NOMO-1 treated with DMSO at 0.1 percent for 48 hours (cell line): ENCODE measurements at regions not wholly inside any gene's neighbourhood (a gene's known extent, or its start where the extent isn't known, plus 50 kb on each side); places are given as distances from the start of the nearest gene placed in this dataset.

Experiments
- DNase-seq: peaks from one replicate; lab custom pipeline; 2025; ENCODE audit not compliant: unreplicated experiment; lab: John Stamatoyannopoulos, UW

DNA sequence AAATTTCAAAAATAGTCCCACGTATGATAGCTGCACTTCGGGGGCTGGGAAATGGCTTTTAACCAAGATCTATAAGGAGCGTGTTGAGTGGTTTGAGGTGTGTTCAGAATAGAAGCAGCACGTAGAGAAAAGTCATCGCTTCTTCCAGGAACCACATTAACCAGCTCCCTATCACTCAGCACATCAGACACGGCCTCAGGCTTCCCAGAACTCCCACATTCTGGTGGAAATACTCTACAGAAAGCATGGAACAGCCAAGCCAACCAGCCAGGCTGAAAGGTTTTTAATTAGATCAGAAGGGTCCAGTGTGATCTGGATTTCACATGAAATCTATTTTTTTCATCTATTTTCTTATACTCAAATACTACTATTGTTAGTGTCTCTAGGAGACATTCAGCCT is 231.5 kb upstream of the NRP1 start:
- DNase-seq, result no peak

DNA sequence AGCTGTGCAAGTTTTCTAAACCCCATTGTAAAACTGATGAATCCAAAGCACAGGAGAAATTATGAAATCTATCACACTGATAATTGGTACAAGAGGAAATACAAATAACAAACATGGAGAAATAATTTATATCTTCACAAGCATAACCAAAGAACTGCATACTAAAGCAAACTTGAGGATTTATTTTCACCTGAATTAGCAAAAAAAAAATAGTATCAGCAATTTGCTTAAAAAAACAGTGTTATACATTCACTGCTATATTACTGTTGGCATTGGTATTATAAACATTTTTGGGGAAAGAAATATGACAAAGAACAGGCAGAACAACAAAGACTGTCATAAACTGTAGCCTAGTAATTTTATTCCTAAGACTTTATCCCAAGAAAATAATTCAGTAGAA is 230.8 kb upstream of the NRP1 start:
- no peak for DNase-seq

DNA sequence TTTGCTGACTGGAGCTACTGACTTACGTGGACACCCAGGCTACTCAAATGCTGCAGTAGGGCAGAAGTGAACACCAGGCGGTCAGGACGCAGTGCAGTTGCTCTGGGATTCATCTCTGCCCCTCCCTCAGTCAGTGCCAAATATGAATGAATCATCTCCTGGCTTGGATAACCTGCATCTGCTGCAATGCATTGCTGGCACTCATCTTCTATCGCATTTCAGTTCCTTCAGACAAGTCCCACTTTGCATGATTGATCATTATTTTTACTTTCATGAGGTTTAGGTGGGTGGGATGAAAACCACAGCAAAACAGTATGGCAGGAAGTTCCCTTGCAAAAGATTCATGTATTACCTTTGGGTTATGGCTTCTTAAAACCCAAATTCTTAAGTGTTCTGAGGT is 224.6 kb upstream of the NRP1 start:
- DNase-seq, result no peak

DNA sequence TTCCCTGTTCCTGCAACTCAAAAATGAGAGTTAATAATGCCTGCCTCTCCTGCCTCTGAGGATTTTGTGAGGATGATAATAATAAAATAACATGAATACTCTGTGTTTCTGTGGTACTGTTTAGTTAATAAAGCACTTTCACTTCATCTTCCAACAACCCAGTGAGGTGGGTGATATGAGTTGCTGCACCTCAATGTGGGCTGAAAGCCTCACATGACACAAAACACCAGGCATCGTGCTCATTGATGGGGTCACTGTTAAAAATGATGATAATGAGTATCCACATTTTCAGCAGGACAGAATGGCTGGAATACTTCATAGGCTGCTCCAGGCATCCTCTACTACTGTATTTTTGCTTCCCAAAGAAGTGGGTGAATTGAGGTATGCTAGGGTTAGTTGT is 222.8 kb upstream of the NRP1 start:
- DNase-seq, result no peak

DNA sequence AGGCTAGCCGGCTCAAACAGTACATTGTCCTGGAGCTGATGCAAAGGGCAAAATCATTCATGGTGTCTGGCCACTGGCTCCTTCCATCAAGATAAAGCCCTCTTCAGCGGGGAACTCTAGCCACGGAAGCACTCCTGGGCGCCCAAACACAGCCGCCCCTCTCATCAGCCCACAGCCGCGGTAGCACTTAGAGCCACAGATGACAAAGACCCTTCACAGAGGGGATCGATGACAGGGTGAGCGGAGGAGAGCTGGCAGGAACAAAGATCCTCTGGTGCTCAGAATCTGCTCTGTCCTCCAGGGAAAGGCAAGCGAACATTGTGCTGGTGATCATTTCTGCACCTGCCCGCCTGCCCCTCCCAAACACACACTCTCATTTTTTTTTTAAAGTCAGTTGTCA is 222.2 kb upstream of the NRP1 start:
- no peak for DNase-seq

DNA sequence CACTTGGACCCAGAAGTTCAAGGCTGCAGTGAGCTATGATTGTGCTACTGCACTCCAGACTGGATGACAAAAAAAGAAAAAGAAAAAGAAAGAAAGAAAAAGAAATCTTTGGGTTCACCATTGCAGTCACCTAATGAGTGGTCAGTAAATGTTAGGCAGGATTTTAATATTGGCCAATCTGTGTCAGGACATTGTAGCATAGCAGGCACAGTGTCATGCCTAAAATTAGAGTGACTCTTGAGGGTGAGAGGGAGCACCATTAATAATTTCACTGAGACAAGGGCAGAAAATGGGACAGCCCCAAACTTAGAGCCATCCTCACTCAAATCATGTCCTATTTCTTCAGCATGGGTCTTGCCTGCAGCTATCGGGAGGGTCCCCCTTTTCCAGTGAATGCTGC is 221.6 kb upstream of the NRP1 start:
- DNase-seq, result no peak

DNA sequence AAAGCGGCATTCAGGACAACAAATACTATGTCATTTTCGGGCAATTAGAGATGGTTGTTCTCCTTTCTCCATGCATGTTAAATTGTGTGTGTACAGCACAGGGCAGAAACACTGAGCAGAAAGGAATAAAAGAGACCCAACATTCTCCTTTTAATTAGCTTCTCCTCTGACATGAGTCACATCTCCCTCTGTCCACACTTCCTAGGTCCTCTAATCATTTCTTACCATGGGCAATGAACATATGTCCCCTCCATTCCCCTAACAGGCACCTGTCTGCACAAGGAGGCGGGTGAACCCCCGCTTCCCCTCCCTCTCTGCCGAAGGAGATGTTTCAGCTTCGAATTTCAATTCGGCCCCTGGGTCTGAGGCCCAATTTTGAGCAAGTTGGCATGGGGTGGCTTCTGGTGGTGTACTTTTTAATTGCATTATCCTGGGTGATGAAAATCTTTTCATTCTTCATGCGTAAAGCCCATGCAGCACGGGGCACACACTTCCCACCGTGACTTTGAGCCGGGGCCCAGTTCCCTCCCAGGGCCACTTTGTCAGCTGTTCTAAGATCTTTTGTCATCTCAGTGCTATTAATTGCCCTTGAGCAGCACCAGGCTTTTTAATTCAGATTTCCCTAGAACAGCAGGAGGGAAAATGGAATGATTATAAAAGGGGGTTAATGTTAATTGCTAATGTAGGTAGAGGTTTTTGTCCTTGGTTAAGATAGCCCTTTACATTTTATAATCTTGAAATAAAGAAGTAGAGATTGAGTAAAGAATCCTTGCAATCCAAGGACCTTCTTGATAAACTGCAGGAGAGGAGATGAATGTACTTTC is 219.5 kb upstream of the NRP1 start:
- no peak for DNase-seq

DNA sequence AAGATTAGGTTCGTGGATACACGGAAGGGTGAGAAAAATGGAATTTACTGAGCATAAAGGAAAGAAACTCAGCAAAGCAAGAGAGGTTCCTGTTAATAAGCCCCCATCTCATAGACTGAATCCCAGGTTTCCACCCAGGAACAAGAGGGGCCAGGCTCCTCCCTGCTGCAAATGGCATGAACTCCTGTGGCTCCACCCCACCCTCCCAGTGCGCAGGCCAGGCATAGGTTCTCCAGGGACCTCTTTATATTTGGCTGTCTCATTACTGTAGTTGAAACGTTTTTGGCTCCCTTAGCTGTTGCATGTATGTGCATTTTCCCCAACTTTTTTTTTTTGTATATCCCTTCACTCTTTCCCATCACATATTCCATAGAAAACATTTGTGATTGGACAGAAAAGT is 217.8 kb upstream of the NRP1 start:
- no peak for DNase-seq

DNA sequence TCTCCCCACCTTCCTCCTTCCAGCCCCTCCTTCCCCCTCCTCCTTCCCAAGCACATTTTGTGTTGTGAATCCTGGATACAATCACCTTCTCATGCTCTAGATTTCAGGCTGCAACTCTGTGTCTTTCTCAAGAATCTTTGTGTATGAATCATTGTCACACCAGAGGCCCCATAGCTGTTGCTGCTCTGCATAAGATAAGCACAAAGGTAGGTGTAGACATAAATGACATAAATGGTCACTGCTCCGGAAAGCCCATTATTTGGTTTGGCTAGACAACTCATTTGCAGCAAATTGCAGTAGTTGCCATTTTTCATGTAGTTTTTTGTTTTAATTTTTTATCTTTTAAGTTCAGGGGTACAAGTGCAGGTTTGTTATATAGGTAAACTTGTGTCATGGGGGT is 216.3 kb upstream of the NRP1 start:
- DNase-seq, result no peak

DNA sequence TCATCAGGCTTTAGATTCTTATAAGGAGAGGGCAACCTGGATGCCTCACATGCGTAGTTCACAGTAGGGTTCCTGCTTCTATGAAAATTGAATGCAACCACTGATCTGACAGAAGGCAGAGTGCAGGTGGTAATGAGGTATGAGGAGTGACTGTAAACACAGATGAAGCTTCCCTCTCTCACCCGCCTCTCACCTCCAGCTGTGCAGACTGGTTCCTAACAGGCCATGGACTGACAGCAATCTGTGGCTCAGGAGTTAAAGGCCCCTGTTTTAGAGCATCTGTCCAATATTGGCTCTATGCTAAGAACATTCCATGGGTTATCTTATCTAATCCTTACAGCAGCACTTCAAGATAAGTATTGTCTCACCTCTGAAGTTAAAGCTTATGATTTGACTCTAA is 213.5 kb upstream of the NRP1 start:
- DNase-seq, result no peak

DNA sequence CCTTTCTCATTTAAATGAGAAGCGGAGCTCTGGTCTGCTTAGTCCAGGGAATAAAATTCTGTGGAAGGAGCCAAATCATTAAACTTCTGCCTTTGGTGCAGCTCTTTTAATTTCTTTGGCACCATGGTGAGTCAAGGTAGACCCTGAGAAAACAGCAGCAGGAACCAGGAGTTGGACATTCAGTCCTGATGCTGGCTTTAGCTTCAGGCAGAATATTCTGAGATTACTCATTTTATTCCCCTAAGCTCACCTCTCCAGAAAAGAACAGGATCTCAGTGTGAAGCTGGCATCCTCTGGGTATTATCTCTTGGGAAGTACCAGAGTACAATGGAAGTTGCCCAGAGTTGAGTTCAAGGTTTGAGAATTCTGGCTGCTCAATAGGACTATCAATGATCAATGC is 211.6 kb upstream of the NRP1 start:
- DNase-seq, result no peak

DNA sequence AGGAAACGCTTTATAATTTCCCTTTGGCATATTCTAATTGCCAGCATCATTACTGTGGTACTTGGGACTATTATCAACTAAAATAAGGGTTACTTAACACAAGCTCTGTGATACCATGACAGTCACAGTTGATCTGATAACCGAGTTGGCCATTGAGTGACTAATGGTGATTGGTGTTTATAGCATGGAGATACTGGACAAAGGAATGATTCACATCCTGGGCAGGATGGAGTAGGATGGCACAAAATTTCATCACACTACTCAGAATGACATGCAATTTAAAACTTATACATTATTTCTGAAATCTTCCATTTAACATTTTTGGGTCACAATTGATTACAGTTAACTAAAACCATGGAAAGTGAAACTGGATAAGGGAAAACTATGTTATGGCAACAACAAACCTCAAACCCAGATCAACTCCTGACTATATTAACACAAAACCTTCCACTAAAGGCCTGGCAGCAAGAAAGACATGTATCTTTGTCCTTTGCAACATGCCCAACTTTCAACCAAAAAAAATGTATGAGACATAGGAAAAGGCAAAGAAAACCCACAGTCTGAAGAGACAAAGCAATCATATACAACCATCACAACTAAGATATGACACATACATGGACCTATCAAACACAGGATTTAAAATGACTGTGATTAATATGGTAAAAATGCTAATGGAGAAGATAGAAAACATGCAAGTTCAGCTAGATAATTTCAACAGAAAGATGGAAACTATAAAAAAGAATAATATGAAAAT is 208.5 kb upstream of the NRP1 start:
- no peak for DNase-seq

DNA sequence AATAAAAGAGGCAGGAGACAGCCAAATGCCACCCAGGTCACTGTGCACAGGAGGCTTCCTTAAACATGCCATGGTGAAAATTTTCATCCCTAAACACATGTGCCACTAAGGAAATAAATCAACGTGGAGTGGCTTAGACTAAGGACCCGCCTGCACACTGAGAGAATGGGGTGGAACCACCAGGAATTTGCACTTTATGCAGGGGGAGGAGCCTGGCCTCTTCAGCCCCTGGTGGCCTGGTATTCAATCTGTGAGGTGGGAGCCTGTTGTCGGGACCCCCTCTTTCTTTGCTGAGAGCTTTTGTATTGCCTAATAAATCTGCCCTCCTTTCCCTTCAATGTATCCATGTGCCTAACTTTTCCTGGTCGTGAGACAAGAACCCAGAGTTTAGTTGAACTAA is 204.6 kb upstream of the NRP1 start:
- no peak for DNase-seq

DNA sequence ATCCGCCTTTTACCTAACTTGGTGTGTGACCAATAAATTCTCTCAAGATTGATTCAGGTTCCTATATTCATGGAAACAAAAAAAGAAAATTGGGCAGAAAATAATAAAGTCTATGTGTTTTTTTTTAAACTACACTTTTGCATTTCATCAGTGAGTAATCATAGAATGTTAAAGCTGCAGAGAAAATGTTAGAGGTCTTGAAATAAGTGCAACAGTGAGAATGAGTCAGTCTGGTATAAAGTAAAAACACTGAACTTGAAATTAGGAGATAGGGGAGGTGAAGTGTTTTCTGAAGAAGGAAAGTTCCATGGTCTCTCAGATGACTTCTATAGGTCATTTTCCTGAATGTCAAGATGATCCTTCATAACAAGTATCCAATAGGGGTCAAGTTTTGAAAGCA is 202.6 kb upstream of the NRP1 start:
- DNase-seq, result no peak

DNA sequence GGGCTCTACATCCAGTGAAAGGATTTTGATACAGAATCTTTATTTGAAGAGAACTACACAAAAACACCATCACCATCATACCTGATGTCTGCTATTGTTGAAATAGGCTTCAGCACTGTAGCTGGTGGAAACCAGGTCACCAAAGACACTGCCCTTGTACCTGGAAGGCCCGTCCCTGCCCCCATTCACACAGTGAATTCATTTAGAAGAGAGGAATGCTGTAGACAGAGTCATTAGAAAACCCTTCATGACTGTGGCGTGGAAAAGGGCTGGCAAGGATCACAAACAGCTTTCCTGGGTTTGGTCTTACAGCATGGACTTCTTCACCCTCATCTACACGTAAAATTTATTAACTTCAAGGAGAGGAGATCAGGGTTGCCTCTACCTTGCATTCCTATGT is 202.0 kb upstream of the NRP1 start:
- DNase-seq, result no peak

DNA sequence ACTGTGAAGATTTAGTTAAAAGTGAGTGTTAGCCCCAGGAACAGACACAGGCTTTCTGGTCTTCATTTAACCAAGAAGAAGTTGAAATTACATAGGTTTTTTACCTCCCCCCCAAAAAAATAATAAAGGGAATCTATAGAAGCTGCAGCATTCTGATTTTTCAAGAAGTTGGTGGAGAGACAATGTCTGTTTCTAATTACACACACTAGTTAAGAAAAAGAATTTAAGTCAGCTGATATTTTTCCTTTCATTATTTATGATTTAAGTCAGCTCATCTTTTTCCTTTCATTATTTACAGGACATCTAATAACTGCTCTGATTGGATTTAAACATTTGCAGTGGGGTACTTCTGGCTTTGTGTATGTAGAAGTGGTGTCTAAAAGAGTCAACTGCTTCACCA is 201.4 kb upstream of the NRP1 start:
- DNase-seq, result no peak

DNA sequence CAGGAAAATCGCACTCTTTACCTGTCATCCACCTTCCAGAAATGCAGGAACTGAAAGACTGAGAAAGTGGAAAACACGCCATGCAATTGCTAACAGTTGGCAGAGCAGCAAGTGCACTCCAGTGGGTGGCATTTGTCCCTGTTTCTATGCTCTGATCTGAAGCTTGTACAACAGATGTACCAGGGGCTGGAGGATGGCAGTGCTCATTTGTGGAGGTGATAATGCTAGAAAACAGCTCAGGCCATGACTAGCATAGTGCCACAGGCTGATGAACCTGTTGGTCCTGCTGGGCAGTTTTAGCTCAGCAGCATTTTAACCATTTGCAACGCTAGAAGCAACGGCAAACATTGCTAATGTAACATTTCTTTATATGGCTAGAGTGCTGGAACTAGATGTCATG is 199.9 kb upstream of the NRP1 start:
- DNase-seq, result no peak

DNA sequence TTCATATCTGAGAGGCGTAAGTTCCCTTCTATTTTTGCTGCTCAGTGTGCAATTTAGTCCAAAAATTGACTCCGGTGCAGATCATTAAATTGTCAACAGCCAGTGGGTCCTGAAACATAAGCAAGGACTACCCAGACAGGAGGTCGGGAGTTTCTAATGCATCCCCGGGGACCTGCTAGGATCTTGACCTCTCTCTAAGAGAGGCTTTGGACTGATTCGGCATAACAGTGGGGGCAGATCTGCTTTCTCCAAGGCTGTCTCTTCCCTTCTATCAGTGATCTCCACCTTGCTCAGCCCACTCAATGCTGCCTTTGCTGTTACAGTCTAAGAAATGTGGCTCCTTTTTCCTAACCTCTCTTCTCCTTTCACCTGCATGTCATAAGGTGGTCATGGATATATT is 199.1 kb upstream of the NRP1 start:
- no peak for DNase-seq

DNA sequence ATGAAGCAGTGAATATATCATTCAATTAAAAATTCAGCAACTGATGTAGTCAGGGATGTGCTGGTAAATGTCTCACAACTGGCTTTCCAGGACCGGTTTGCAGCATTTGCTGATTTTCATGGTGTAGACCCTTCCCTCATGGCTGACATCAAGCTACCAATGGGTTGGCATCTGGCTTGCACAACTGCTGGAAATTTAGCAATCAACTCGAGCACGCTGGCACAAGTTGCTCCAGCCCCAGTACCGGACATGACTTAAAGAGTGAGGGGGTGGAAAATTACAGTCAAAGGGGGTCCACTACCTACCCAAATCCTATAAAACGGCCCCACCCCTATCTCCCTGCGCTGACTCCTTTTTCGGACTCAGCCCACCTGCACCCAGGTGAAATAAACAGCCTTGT is 198.4 kb upstream of the NRP1 start:
- DNase-seq, result no peak

DNA sequence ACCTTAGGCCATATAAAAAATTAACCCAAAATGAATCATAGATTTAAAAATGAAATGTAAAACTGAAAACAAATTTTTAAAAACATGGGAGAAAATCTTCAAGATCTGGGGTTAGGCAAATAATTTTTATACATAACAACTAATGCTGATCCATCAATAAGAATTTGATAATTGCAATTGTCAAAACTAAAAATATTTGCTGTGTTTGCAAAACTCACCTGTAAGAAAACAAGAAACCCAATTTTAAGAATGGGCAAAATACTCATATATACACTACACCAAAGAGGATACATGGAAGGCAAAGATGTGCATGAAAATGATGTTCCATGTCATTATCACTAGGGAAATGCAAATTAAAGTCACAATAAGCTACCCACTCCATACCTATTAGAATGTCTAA is 194.8 kb upstream of the NRP1 start:
- no peak for DNase-seq

DNA sequence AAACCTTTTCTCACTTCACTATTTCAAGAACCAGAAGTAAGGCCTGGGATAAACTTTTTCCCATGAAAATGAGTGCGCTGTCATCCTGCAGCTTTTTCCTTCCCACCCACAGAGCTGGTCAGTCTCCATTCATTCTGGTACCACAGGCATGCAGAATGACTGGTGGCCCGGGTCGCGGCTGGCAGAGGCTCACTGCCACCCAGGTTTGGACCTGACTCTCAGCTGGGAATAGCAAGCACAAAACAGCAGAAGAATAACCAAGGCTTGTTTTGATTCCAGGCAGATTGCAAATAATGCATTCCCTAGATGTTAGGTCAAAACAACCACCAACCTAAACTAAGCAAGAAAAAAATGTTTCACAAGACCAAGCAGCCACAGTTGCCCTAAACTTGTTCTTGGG is 190.5 kb upstream of the NRP1 start:
- DNase-seq, result no peak

DNA sequence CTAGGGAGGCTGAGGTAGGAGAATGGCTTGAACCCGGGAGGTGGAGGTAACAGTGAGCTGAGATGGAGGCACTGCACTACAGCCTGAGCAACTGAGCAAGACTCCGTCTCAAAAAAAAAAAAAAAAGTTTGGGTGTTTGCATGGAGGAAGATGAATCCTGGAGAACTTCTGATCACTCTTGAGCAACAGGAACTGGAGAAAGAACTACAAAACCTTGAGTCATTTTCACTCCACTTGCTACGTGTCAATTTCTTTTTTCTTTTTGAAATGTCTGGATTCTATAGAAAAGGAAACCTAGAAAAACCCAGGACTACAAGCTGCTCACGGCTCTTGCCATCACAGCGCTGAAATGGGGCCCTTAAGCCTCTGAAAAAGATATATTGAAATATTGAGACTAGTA is 189.6 kb upstream of the NRP1 start:
- DNase-seq, result peak; percentile 27
